ENCODE measurements at regions not wholly inside any gene's neighbourhood (a gene's known extent, or its start where the extent isn't known, plus 50 kb on each side); places are given as distances from the start of the nearest gene placed in this dataset.

DNA sequence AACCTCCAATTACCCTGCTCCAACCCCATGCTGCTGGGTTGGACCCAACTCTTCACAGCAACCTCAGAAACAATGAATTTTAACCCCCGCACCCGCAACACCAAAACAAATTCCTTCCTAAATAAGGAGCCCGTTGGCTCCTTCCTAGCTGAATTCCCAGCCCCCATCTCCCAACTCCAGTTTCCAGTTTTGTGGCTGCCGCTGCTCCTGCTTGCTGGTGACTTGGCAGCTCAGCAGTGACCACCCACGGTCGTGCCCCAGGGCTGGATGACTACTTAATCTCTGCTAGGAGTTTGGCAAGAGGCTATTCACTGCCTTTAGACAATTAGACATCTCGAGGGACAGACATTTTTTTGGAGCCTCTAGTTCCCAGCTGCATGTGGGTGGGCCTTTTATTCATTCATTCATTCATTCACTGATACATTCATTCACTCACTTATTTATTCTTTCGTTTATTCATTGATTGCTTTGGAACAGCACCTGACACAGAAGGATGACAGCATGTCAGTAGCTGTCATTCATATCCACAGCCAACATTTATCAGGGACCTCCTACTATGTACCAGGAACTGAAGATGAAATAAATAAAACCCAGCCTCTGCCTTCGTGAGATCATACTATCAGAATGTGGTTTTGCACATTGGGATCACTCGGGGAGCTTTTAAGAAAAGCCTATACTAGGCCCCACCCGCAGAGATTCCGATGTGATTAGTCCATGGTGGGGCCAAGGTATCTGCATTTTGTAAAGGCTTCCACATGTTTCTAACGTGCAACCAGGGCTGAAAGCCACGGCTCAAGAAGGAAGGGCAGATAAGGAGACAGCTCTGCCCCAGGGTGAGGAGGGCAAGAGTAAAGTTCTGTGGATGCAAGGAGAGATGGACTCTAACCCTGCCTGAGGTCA lies 256.5 kb downstream of the SHQ1 start:
- TF ChIP-seq POLR2A (IDR thresholded peaks at IDR 0.05), result no peak
- TF ChIP-seq, protein P1, sequence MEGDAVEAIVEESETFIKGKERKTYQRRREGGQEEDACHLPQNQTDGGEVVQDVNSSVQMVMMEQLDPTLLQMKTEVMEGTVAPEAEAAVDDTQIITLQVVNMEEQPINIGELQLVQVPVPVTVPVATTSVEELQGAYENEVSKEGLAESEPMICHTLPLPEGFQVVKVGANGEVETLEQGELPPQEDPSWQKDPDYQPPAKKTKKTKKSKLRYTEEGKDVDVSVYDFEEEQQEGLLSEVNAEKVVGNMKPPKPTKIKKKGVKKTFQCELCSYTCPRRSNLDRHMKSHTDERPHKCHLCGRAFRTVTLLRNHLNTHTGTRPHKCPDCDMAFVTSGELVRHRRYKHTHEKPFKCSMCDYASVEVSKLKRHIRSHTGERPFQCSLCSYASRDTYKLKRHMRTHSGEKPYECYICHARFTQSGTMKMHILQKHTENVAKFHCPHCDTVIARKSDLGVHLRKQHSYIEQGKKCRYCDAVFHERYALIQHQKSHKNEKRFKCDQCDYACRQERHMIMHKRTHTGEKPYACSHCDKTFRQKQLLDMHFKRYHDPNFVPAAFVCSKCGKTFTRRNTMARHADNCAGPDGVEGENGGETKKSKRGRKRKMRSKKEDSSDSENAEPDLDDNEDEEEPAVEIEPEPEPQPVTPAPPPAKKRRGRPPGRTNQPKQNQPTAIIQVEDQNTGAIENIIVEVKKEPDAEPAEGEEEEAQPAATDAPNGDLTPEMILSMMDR (IDR thresholded peaks at IDR 0.05), result no peak

All from right lobe of liver (tissue), 4 donors.